Superior temporal gyrus (tissue), 1 donor: ENCODE measurements at regions not wholly inside any gene's neighbourhood (a gene's known extent, or its start where the extent isn't known, plus 50 kb on each side); places are given as distances from the start of the nearest gene placed in this dataset.
"Not testable (repeated sequence)": the region's sequence is repeated elsewhere in the genome, so short reads cannot be mapped to it uniquely, and the experiment has no call there.

Experiments
- DNase-seq: peaks from one replicate; pipeline ENCODE4 v3.0.0-alpha.2; 2016; ENCODE audit errors: extremely low spot score

- no peak for DNase-seq
Observed at GRCh38 chr10:30531751-30532530, 97.6 kb downstream of the LYZL2 start.

- no peak for DNase-seq
Observed at GRCh38 chr10:30529373-30529998, 95.5 kb downstream of the MAP3K8 start.

GRCh38 chr10:30528429-30528786, 94.4 kb downstream of the MAP3K8 start:
- DNase-seq: no peak

- DNase-seq: no peak
Observed at GRCh38 chr10:30527623-30528428, 93.8 kb downstream of the MAP3K8 start.

GRCh38 chr10:30522661-30523078, 88.7 kb downstream of the MAP3K8 start:
- DNase-seq: not testable (repeated sequence)

GRCh38 chr10:30518907-30519306, 84.9 kb downstream of the MAP3K8 start:
- no peak for DNase-seq
